AG09309 (cell line): ENCODE measurements at regions not wholly inside any gene's neighbourhood (a gene's known extent, or its start where the extent isn't known, plus 50 kb on each side); places are given as distances from the start of the nearest gene placed in this dataset.
"Not testable (repeated sequence)": the region's sequence is repeated elsewhere in the genome, so short reads cannot be mapped to it uniquely, and the experiment has no call there.

Experiments used
- DNase-seq: peaks from one replicate; pipeline ENCODE4 v3.0.0-alpha.2; 2010; ENCODE audit warnings: low read depth
- H3K4me3 ChIP-seq: 2 replicates; pipeline ENCODE4 v1.5.1; 2011; ENCODE audit warnings: mild to moderate bottlenecking, low read depth, low read length, moderate library complexity; ENCODE audit not compliant: control insufficient read depth
- TF ChIP-seq, protein P1 (sequence below): IDR thresholded peaks from 2 replicates; pipeline ENCODE4 v1.5.1; 2011; ENCODE audit warnings: mild to moderate bottlenecking, low read depth, low read length, inconsistent platforms; ENCODE audit not compliant: insufficient read depth, control insufficient read depth; ENCODE audit errors: missing control alignments

DNA sequence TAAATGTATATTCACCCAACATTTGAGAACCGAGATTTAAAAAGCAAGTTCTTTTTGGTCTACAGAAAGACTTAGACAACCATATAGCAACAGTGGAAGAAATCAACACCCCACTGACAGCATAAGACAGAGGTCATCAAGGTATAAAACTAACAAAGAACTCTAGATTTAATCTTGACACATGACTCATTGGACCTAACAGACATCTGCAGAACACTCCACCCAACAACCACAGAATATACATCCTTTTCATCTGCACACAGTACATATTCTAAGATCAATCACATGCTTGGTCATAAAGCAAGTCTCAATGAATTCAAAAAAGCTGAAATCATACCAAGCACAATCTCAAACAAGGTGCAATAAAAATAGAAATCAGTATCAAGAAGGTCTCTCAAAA lies 65.8 kb downstream of the SPIN4 start:
- no peak for DNase-seq
- TF ChIP-seq, protein P1, sequence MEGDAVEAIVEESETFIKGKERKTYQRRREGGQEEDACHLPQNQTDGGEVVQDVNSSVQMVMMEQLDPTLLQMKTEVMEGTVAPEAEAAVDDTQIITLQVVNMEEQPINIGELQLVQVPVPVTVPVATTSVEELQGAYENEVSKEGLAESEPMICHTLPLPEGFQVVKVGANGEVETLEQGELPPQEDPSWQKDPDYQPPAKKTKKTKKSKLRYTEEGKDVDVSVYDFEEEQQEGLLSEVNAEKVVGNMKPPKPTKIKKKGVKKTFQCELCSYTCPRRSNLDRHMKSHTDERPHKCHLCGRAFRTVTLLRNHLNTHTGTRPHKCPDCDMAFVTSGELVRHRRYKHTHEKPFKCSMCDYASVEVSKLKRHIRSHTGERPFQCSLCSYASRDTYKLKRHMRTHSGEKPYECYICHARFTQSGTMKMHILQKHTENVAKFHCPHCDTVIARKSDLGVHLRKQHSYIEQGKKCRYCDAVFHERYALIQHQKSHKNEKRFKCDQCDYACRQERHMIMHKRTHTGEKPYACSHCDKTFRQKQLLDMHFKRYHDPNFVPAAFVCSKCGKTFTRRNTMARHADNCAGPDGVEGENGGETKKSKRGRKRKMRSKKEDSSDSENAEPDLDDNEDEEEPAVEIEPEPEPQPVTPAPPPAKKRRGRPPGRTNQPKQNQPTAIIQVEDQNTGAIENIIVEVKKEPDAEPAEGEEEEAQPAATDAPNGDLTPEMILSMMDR = no peak
- no peak overlapping the region for H3K4me3 ChIP-seq

DNA sequence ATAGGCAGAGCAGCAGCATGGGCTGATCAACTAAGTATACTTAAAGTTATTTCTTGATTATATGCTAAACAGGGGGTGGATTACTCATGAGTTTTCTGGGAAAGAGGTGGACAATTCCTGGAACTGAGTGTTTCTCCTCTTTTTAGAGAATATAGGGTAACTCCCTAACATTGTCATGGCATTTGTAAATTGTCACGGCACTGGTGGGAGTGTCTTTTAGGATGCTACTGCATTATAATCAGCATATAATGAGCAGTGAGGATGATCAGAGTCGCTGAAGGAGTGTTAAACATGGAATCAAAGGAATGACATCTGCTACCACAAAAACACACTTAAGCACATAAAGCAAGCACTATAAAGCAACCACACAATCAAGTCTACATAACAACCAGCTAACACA lies 66.5 kb downstream of the SPIN4 start:
- DNase-seq = no peak
- H3K4me3 ChIP-seq = no peak overlapping the region
- TF ChIP-seq, protein P1 = no peak

DNA sequence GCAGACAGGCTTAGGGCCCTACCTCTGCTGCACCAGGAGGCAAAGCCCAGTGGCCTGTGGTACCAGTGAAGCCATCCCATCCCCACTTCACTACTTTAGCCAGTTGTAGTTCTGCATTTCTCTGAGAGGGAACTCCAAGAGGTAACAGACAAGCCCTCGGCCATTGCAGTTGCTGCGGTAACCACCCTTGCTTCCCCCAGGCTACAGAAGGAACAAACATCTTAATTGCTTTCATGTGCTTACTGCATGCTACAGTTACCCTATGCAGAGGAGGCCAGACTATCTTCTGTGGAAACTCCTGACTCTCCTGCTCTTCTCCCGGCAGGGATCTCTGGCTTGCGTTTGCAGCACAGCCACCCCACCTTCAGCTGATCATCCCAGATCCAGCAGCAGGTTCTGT lies 67.8 kb downstream of the SPIN4 start:
- no peak overlapping the region for H3K4me3 ChIP-seq
- TF ChIP-seq, protein P1 = no peak
- no peak for DNase-seq

DNA sequence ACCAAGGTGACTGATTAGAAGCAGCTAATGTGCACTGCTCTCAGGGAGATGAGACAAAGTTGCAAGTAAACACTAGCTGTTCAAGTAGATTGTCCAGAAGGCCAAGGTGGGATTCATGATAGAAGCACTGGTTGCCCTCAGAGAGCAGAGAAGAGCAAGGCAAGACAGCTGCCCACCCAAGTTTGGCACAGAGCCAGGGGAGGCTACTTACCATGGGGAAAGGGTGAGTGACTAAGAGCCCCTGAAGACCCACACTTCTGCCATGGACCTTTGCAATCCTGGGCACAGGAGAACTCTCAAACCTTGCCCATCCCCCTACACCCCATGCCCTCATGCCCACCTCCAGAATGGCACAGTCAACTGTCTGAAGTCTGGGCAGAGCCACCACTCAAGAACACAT lies 68.3 kb downstream of the SPIN4 start:
- TF ChIP-seq, protein P1 = no peak
- no peak overlapping the region for H3K4me3 ChIP-seq
- no peak for DNase-seq

DNA sequence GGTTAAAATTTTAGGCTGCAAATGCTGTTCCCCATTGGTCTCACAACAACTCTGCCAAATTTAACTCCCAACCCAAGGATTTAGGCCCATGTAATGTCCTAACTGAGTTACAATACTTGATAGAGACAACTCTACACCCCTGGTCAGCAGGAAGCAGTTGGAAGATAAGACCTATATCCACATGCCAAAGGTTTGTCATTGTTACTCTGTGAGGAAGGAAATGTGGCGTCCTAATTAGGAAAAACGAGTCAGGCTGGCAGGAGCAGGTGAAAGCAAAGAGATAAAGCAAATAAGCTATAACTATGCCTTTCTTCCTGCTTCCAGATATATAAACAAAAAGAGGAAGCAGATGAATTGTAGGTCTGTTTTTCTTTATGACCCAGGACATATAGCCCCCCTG lies 69.1 kb downstream of the SPIN4 start:
- no peak overlapping the region for H3K4me3 ChIP-seq
- TF ChIP-seq, protein P1 = no peak
- DNase-seq = no peak

DNA sequence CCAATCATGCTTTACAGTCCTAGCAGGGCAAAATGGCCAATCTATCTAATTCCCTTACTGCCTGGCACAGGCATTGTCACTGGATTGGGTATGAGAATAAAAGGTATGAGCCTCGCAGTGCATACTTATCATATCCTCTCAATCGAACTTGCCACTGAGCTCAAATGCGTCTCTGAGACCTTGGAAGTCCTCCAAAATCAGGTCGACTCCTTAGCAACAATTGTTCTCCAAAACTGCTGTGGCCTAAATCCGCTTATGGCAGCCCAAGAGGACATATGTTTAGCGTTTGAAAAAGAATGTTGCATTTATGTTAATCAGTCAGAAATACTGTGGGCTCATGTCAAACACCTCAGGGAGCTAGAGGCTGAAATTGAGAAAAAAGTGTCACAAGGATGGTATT lies 69.7 kb downstream of the SPIN4 start:
- H3K4me3 ChIP-seq = no peak overlapping the region
- no peak for DNase-seq
- TF ChIP-seq, protein P1 = no peak

DNA sequence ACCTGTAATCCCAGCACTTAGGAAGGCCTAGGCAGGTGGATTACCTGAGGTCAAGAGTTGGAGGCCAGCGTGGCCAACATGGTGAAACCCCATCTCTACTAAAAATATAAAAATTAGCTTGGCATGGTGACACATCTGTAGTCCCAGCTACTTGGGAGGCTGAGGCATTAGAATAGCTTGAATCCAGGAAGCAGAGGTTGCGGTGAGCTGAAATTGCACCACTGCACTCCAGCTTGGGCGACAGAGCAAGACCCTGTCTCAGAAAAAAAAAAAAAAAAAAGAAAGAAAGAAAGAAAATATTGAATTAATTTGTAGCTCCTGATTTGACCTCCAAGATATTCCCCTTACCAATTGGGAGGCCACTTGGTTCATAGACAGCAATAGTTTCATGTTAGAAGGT lies 73.7 kb downstream of the SPIN4 start:
- H3K4me3 ChIP-seq, DNase-seq: not testable (repeated sequence)
